AG09319 (cell line): ENCODE measurements at regions not wholly inside any gene's neighbourhood (a gene's known extent, or its start where the extent isn't known, plus 50 kb on each side); places are given as distances from the start of the nearest gene placed in this dataset.

Experiments
- DNase-seq: peaks from one replicate; pipeline ENCODE4 v3.0.0-alpha.2; 2010; ENCODE audit warnings: low read depth; ENCODE audit errors: extremely low read depth
- CTCF ChIP-seq: IDR thresholded peaks from 2 replicates; pipeline ENCODE4 v1.5.1; 2011; ENCODE audit warnings: low read depth, mild to moderate bottlenecking, inconsistent platforms, low read length, moderate library complexity

- no peak for TF ChIP-seq CTCF
- no peak for DNase-seq
Measured at GRCh38 chr3:189056646-189057335, 115.0 kb upstream of the TPRG1 start.

- TF ChIP-seq CTCF, result no peak
- no peak for DNase-seq
Measured at GRCh38 chr3:189057369-189057768, 114.4 kb upstream of the TPRG1 start.

GRCh38 chr3:189058071-189058470 is 113.7 kb upstream of the TPRG1 start:
- TF ChIP-seq CTCF, result no peak
- no peak for DNase-seq

GRCh38 chr3:189070965-189071364 is 100.8 kb upstream of the TPRG1 start:
- DNase-seq, result no peak
- TF ChIP-seq CTCF, result no peak

GRCh38 chr3:189071446-189071845 is 100.3 kb upstream of the TPRG1 start:
- no peak for TF ChIP-seq CTCF
- no peak for DNase-seq

GRCh38 chr3:189076449-189076848 is 95.3 kb upstream of the TPRG1 start:
- no peak for TF ChIP-seq CTCF
- DNase-seq, result no peak

GRCh38 chr3:189080745-189081144 is 91.0 kb upstream of the TPRG1 start:
- no peak for DNase-seq
- TF ChIP-seq CTCF, result no peak
